ENCODE measurements at regions not wholly inside any gene's neighbourhood (a gene's known extent, or its start where the extent isn't known, plus 50 kb on each side); places are given as distances from the start of the nearest gene placed in this dataset.

DNA sequence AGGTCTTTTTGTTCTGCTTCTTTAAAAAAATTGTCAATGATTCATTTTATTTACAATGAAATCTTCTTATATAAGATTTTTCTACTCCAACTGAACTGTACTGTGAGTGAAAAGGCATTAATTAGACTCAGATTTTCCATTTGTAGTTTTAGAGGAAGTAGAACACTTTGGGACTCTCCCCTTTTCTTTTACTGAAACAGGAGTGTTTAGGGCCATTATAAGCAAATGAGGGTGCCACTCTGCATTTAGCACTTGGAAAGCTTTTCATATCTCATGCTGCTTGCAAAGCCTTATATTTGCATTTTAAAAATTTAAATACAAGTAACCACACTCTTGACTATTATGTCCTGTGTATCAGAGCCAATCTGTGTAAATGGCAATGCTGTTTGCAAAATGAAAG, 584.3 kb downstream of the KLHL13 start:
- TF ChIP-seq RCOR1 (IDR thresholded peaks at IDR 0.05; ENCODE audit: borderline replicate concordance in 1 of 2, low read depth in 2 of 2, low read length in 2 of 2), result no peak
- no peak for TF ChIP-seq MEIS2 (IDR thresholded peaks at IDR 0.05; ENCODE audit: partially characterized antibody)
- no peak for TF ChIP-seq XRCC5 (IDR thresholded peaks at IDR 0.05; ENCODE audit: low read depth, low read length)
- TF ChIP-seq, protein P1, sequence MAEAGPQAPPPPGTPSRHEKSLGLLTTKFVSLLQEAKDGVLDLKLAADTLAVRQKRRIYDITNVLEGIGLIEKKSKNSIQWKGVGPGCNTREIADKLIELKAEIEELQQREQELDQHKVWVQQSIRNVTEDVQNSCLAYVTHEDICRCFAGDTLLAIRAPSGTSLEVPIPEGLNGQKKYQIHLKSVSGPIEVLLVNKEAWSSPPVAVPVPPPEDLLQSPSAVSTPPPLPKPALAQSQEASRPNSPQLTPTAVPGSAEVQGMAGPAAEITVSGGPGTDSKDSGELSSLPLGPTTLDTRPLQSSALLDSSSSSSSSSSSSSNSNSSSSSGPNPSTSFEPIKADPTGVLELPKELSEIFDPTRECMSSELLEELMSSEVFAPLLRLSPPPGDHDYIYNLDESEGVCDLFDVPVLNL (CRISPR knock-in tag; IDR thresholded peaks at IDR 0.05; ENCODE audit: low read depth), result no peak
- TF ChIP-seq ZFX (CRISPR knock-in tag; IDR thresholded peaks at IDR 0.05), result no peak
- no peak for TF ChIP-seq ZNF589 (CRISPR knock-in tag; IDR thresholded peaks at IDR 0.05; ENCODE audit: low read depth)
- TF ChIP-seq PRPF4 (IDR thresholded peaks at IDR 0.05; ENCODE audit: insufficient read depth, low read depth, low read length, poor library complexity, severe bottlenecking), result no peak
- no peak for TF ChIP-seq FOXJ3 (CRISPR knock-in tag; IDR thresholded peaks at IDR 0.05)
- TF ChIP-seq SREBF2 (CRISPR knock-in tag; IDR thresholded peaks at IDR 0.05), result no peak
- TF ChIP-seq POLR2A (conservative IDR thresholded peaks at IDR 0.05), result no peak
- no peak for TF ChIP-seq EZH2 (IDR thresholded peaks at IDR 0.05; ENCODE audit: borderline replicate concordance, low read depth, low read length)
- no peak for TF ChIP-seq POLR2AphosphoS5 (IDR thresholded peaks at IDR 0.05; ENCODE audit: control insufficient read depth, insufficient read depth, low read depth, low read length)
- TF ChIP-seq, protein P2, sequence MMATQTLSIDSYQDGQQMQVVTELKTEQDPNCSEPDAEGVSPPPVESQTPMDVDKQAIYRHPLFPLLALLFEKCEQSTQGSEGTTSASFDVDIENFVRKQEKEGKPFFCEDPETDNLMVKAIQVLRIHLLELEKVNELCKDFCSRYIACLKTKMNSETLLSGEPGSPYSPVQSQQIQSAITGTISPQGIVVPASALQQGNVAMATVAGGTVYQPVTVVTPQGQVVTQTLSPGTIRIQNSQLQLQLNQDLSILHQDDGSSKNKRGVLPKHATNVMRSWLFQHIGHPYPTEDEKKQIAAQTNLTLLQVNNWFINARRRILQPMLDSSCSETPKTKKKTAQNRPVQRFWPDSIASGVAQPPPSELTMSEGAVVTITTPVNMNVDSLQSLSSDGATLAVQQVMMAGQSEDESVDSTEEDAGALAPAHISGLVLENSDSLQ (IDR thresholded peaks at IDR 0.05), result no peak
- TF ChIP-seq ZNF232 (CRISPR knock-in tag; IDR thresholded peaks at IDR 0.05), result no peak
